HepG2 (cell line): ENCODE measurements at regions not wholly inside any gene's neighbourhood (a gene's known extent, or its start where the extent isn't known, plus 50 kb on each side); places are given as distances from the start of the nearest gene placed in this dataset.

Experiments
- BRF2 ChIP-seq: sonication (generic); formaldehyde crosslinking; IDR thresholded peaks from 2 replicates; pipeline ENCODE4 v1.8.1; 2022; ENCODE audit warnings: mild to moderate bottlenecking, missing genetic modification reagents
- CEBPZ ChIP-seq: IDR thresholded peaks from 2 replicates; pipeline ENCODE4 v1.6.1; 2012; ENCODE audit warnings: low read length, improper control_type of control experiment
- CHD2 ChIP-seq: IDR thresholded peaks from 2 replicates; pipeline ENCODE4 v1.6.1; 2011; ENCODE audit warnings: low read depth, low read length, improper control_type of control experiment
- CHD4 ChIP-seq: fragments of 200-600 bp; sonication (generic); IDR thresholded peaks from 2 replicates; pipeline ENCODE4 v1.7.0; 2017; ENCODE audit warnings: mild to moderate bottlenecking, low read length, borderline replicate concordance
- DBP ChIP-seq: sonication (generic); formaldehyde crosslinking; IDR thresholded peaks from 2 replicates; pipeline ENCODE4 v1.4.0; 2020; ENCODE audit warnings: missing genetic modification reagents; ENCODE audit errors: not compliant biosample characterization
- E2F1 ChIP-seq: sonication (generic); formaldehyde crosslinking; IDR thresholded peaks from 2 replicates; pipeline ENCODE4 v1.5.0; 2020; ENCODE audit warnings: missing genetic modification reagents
- EEA1 ChIP-seq: sonication (generic); formaldehyde crosslinking; IDR thresholded peaks from 2 replicates; pipeline ENCODE4 v1.5.1; 2020; ENCODE audit warnings: mild to moderate bottlenecking, missing genetic modification reagents, borderline replicate concordance
- ERF ChIP-seq: IDR thresholded peaks from 2 replicates; pipeline ENCODE4 v1.6.1; 2018; ENCODE audit warnings: missing biosample characterization, missing genetic modification reagents
- HOMEZ ChIP-seq: IDR thresholded peaks from 2 replicates; pipeline ENCODE4 v1.6.1; 2016; ENCODE audit warnings: low read depth
- KAT2B ChIP-seq: fragments of 150-350 bp; IDR thresholded peaks from 2 replicates; pipeline ENCODE4 v1.6.1; 2014; ENCODE audit warnings: low read depth, low read length, borderline replicate concordance
- NCOA1 ChIP-seq: sonication (generic); formaldehyde crosslinking; IDR thresholded peaks from 2 replicates; pipeline ENCODE4 v1.9.0; 2021; ENCODE audit warnings: missing genetic modification reagents
- NPAS2 ChIP-seq: sonication (generic); formaldehyde crosslinking; IDR thresholded peaks from 2 replicates; pipeline ENCODE4 v1.8.0; 2022; ENCODE audit warnings: mild to moderate bottlenecking, missing genetic modification reagents, borderline replicate concordance
- NR1H2 ChIP-seq: sonication (generic); formaldehyde crosslinking; IDR thresholded peaks from 2 replicates; pipeline ENCODE4 v1.8.1; 2022; ENCODE audit warnings: low read depth, missing genetic modification reagents, borderline replicate concordance
- RBAK ChIP-seq: sonication (generic); formaldehyde crosslinking; IDR thresholded peaks from 2 replicates; pipeline ENCODE4 v1.5.1; 2020; ENCODE audit warnings: mild to moderate bottlenecking, missing genetic modification reagents
- RELA ChIP-seq: sonication (generic); formaldehyde crosslinking; IDR thresholded peaks from 2 replicates; pipeline ENCODE4 v1.4.0; 2020; ENCODE audit warnings: missing genetic modification reagents
- STAG1 ChIP-seq: sonication (generic); formaldehyde crosslinking; IDR thresholded peaks from 2 replicates; pipeline ENCODE4 v1.4.0; 2020; ENCODE audit warnings: missing genetic modification reagents
- TCF7L2 ChIP-seq: IDR thresholded peaks from 2 replicates; pipeline ENCODE4 v1.6.1; 2011; ENCODE audit warnings: mild to moderate bottlenecking, low read depth, low read length, moderate library complexity
- ZFAT ChIP-seq: sonication (generic); formaldehyde crosslinking; conservative IDR thresholded peaks from 2 replicates; pipeline ENCODE4 v1.8.1; 2023; ENCODE audit warnings: missing genetic modification reagents, inconsistent platforms
- ZNF253 ChIP-seq: sonication (generic); formaldehyde crosslinking; IDR thresholded peaks from 2 replicates; pipeline ENCODE4 v1.8.0; 2022; ENCODE audit warnings: mild to moderate bottlenecking, missing genetic modification reagents, borderline replicate concordance
- ZSCAN20 ChIP-seq: sonication (generic); formaldehyde crosslinking; IDR thresholded peaks from 2 replicates; pipeline ENCODE4 v1.4.0; 2020; ENCODE audit warnings: missing genetic modification reagents, mild to moderate bottlenecking, borderline replicate concordance
- TF ChIP-seq, protein P1 (sequence below): sonication (generic); formaldehyde crosslinking; IDR thresholded peaks from 2 replicates; pipeline ENCODE4 v1.5.0; 2020; ENCODE audit warnings: mild to moderate bottlenecking, missing genetic modification reagents

DNA sequence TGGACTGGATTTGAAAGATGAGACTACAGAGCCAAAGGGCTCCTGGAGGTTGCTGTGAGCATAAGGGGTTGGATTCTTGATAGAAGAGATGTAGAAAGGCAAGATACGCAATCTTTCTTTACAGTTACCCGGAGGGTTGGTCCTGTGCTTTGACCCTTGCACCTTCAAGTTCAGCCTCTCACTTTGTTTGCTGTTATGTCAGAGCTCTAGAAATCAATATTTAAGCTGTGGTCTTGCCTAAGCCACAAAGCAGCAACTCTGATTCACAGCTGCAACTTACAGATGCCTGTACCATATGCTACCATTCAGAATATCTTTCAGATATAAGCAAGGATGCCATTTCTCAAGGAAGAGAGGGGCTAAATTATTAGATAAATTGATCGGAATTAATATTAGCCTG is 943.1 kb upstream of the LRRTM1 start (continued):
- TF ChIP-seq, protein P1, sequence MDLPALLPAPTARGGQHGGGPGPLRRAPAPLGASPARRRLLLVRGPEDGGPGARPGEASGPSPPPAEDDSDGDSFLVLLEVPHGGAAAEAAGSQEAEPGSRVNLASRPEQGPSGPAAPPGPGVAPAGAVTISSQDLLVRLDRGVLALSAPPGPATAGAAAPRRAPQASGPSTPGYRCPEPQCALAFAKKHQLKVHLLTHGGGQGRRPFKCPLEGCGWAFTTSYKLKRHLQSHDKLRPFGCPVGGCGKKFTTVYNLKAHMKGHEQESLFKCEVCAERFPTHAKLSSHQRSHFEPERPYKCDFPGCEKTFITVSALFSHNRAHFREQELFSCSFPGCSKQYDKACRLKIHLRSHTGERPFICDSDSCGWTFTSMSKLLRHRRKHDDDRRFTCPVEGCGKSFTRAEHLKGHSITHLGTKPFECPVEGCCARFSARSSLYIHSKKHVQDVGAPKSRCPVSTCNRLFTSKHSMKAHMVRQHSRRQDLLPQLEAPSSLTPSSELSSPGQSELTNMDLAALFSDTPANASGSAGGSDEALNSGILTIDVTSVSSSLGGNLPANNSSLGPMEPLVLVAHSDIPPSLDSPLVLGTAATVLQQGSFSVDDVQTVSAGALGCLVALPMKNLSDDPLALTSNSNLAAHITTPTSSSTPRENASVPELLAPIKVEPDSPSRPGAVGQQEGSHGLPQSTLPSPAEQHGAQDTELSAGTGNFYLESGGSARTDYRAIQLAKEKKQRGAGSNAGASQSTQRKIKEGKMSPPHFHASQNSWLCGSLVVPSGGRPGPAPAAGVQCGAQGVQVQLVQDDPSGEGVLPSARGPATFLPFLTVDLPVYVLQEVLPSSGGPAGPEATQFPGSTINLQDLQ (CRISPR knock-in tag) = no peak
- TF ChIP-seq RBAK (CRISPR knock-in tag) (no peak), ZNF253 (CRISPR knock-in tag) (no peak), CHD2 (no peak), HOMEZ (CRISPR knock-in tag) (no peak), ZSCAN20 (CRISPR knock-in tag) (no peak), DBP (no peak), NCOA1 (CRISPR knock-in tag) (no peak), CHD4 (no peak), TCF7L2 (no peak), RELA (CRISPR knock-in tag) (no peak), CEBPZ (no peak), EEA1 (CRISPR knock-in tag) (no peak), E2F1 (CRISPR knock-in tag) (no peak), KAT2B (no peak; the same call in 1 of the 2 replicates), NR1H2 (no peak), STAG1 (no peak), BRF2 (CRISPR knock-in tag) (no peak), ERF (CRISPR knock-in tag) (no peak), NPAS2 (CRISPR knock-in tag) (no peak), ZFAT (no peak)
